Fibroblast of lung (primary cell): ENCODE measurements at regions not wholly inside any gene's neighbourhood (a gene's known extent, or its start where the extent isn't known, plus 50 kb on each side); places are given as distances from the start of the nearest gene placed in this dataset.

ENCODE experiments used
- DNase-seq, 2 donors: peaks; one replicate each; pipeline versions ENCODE4 v3.0.0 to v3.0.0-alpha.2; 2010; ENCODE audit warnings: low read depth in 2 of 2
- H2AFZ ChIP-seq: 2 replicates; pipeline ENCODE4 v1.5.1; 2012; ENCODE audit warnings: low read length, control low read depth, inconsistent platforms
- H3K27ac ChIP-seq: 2 replicates; pipeline ENCODE4 v1.5.1; 2011; ENCODE audit warnings: low read length, control low read depth; ENCODE audit not compliant: insufficient read depth
- H3K27me3 ChIP-seq: 2 replicates; pipeline ENCODE4 v1.5.1; 2011; ENCODE audit warnings: mild to moderate bottlenecking, low read length; ENCODE audit not compliant: control insufficient read depth, insufficient read depth
- H3K36me3 ChIP-seq: 2 replicates; pipeline ENCODE4 v1.5.1; 2011; ENCODE audit warnings: low read length; ENCODE audit not compliant: control insufficient read depth, insufficient read depth
- H3K4me1 ChIP-seq: 2 replicates; pipeline ENCODE4 v1.5.1; 2011; ENCODE audit warnings: low read length; ENCODE audit not compliant: control insufficient read depth, insufficient read depth; ENCODE audit errors: extremely low read depth
- H3K4me2 ChIP-seq: 2 replicates; pipeline ENCODE4 v1.5.1; 2011; ENCODE audit warnings: low read length, control low read depth; ENCODE audit not compliant: insufficient read depth; ENCODE audit errors: extremely low read depth
- H3K4me3 ChIP-seq, 4 experiments: fragments of 200-600 bp in 1 of 4; sonication (generic) in 1 of 4; replicated peaks in 1 of 4; 2 replicates each; pipeline ENCODE4 v1.5.1; 2011 to 2016; ENCODE audit warnings: low read length in 4 of 4, low read depth in 3 of 4, mild to moderate bottlenecking in 3 of 4, control low read depth in 2 of 4, inconsistent platforms in 1 of 4, mixed read lengths in 1 of 4; ENCODE audit not compliant: insufficient read depth in 1 of 4; ENCODE audit errors: control extremely low read depth in 1 of 4
- H3K79me2 ChIP-seq: 2 replicates; pipeline ENCODE4 v1.5.1; 2012; ENCODE audit warnings: mild to moderate bottlenecking, low read length, inconsistent platforms; ENCODE audit not compliant: control insufficient read depth, insufficient read depth
- H3K9ac ChIP-seq: 2 replicates; pipeline ENCODE4 v1.5.1; 2011; ENCODE audit warnings: mild to moderate bottlenecking, low read length, control low read depth; ENCODE audit not compliant: insufficient read depth
- H3K9me3 ChIP-seq: 2 replicates; pipeline ENCODE4 v1.5.1; 2012; ENCODE audit warnings: low read depth, low read length; ENCODE audit not compliant: control insufficient read depth, insufficient read depth
- H4K20me1 ChIP-seq: 2 replicates; pipeline ENCODE4 v1.5.1; 2011; ENCODE audit warnings: low read length; ENCODE audit not compliant: control insufficient read depth, insufficient read depth; ENCODE audit errors: extremely low read depth
- EZH2 ChIP-seq: IDR thresholded peaks from 2 replicates; pipeline ENCODE4 v1.5.1; 2012; ENCODE audit warnings: low read length, control low read depth, mild to moderate bottlenecking; ENCODE audit errors: missing control alignments
- TF ChIP-seq, protein P1 (sequence below), 2 donors: IDR thresholded peaks in 1 of 2; conservative IDR thresholded peaks in 1 of 2; 1 replicate in 1 of 2; 2 replicates in 1 of 2; pipeline ENCODE4 v1.5.1; 2011 to 2012; ENCODE audit warnings: low read length in 2 of 2, control low read depth in 1 of 2, inconsistent platforms in 1 of 2, low read depth in 1 of 2, mild to moderate bottlenecking in 1 of 2

DNA sequence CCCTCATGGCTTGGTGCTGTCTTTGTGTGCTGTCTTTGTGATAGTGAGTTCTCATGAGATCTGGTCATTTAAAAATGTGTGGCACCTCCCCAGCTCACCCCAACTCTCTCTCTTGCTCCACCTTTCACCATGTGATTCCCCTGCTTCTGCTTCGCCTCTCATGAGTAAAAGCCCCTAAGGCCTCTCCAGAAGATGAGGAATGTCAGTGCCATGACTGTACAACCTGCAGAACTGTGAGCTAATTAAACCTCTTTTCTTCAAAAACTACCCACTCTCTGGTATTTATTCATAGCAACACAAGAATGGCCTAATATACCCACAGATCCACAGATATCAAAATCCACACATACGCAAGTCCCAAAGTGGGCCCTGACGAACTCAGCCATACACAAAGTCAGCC, 88.9 kb upstream of the PPP2R5A start:
- no peaks in the 10 kb centered on the region for H3K36me3 ChIP-seq
- TF ChIP-seq, protein P1, sequence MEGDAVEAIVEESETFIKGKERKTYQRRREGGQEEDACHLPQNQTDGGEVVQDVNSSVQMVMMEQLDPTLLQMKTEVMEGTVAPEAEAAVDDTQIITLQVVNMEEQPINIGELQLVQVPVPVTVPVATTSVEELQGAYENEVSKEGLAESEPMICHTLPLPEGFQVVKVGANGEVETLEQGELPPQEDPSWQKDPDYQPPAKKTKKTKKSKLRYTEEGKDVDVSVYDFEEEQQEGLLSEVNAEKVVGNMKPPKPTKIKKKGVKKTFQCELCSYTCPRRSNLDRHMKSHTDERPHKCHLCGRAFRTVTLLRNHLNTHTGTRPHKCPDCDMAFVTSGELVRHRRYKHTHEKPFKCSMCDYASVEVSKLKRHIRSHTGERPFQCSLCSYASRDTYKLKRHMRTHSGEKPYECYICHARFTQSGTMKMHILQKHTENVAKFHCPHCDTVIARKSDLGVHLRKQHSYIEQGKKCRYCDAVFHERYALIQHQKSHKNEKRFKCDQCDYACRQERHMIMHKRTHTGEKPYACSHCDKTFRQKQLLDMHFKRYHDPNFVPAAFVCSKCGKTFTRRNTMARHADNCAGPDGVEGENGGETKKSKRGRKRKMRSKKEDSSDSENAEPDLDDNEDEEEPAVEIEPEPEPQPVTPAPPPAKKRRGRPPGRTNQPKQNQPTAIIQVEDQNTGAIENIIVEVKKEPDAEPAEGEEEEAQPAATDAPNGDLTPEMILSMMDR (conservative IDR thresholded peaks at IDR 0.05 in 1 of 2, IDR thresholded peaks at IDR 0.05 in 1 of 2; ENCODE audit: low read depth in 1 of 2, low read length in 2 of 2), result no peak
- no peak for TF ChIP-seq EZH2
- no peak overlapping the region for H2AFZ ChIP-seq
- no peak for DNase-seq
- no peak overlapping the region for H3K4me2 ChIP-seq
- H3K4me1 ChIP-seq, result no peaks in the 10 kb centered on the region
- H3K4me3 ChIP-seq, result no peak overlapping the region
- H3K9me3 ChIP-seq, result no peaks in the 10 kb centered on the region
- H3K27me3 ChIP-seq, result no peaks in the 10 kb centered on the region
- no peak overlapping the region for H3K9ac ChIP-seq
- no peaks in the 10 kb centered on the region for H4K20me1 ChIP-seq
- H3K79me2 ChIP-seq, result no peaks in the 10 kb centered on the region
- H3K27ac ChIP-seq, result no peak overlapping the region

GRCh38 chr1:212201461-212201860, 83.7 kb upstream of the PPP2R5A start:
- Histone ChIP-seq H3K4me1 (no peaks in the 10 kb centered on the region), H3K4me2 (no peak overlapping the region), H2AFZ (no peak overlapping the region), H3K27me3 (no peaks in the 10 kb centered on the region), H3K4me3 (no peak overlapping the region), H3K27ac (no peak overlapping the region), H3K36me3 (no peaks in the 10 kb centered on the region), H3K9me3 (no peaks in the 10 kb centered on the region), H3K79me2 (no peaks in the 10 kb centered on the region), H3K9ac (no peak overlapping the region), H4K20me1 (no peaks in the 10 kb centered on the region)
- no peak for DNase-seq
- TF ChIP-seq, protein P1 (conservative IDR thresholded peaks at IDR 0.05 in 1 of 2, IDR thresholded peaks at IDR 0.05 in 1 of 2; ENCODE audit: low read depth in 1 of 2, low read length in 2 of 2), result no peak
- TF ChIP-seq EZH2, result no peak

- Histone ChIP-seq H3K9me3 (no peaks in the 10 kb centered on the region), H4K20me1 (no peaks in the 10 kb centered on the region), H3K36me3 (no peaks in the 10 kb centered on the region), H3K4me2 (no peak overlapping the region), H2AFZ (no peak overlapping the region), H3K79me2 (no peaks in the 10 kb centered on the region), H3K4me1 (no peaks in the 10 kb centered on the region), H3K9ac (no peak overlapping the region), H3K27me3 (no peaks in the 10 kb centered on the region), H3K27ac (no peak overlapping the region), H3K4me3 (no peak overlapping the region)
- DNase-seq, result no peak
- TF ChIP-seq, protein P1 (conservative IDR thresholded peaks at IDR 0.05 in 1 of 2, IDR thresholded peaks at IDR 0.05 in 1 of 2; ENCODE audit: low read depth in 1 of 2, low read length in 2 of 2), result no peak
- no peak for TF ChIP-seq EZH2
Observed at GRCh38 chr1:212203630-212204029, 81.6 kb upstream of the PPP2R5A start.
